H9 (cell line): ENCODE measurements at regions not wholly inside any gene's neighbourhood (a gene's known extent, or its start where the extent isn't known, plus 50 kb on each side); places are given as distances from the start of the nearest gene placed in this dataset.
A peak's percentile ranks its signal among the peaks of the same experiment; 100 is the strongest.

ENCODE experiments used
- DNase-seq: peaks from one replicate; pipeline ENCODE4 v3.0.0-alpha.2; 2017
- H2AFZ ChIP-seq: one replicate; pipeline ENCODE4 v1.6.1; 2013; ENCODE audit warnings: mild to moderate bottlenecking, low read length, control low read depth, moderate library complexity
- H2AK5ac ChIP-seq: 2 replicates; pipeline ENCODE4 v1.6.1; 2013; ENCODE audit warnings: low read length, control low read depth, mixed read lengths; ENCODE audit not compliant: insufficient read length
- H2BK120ac ChIP-seq: one replicate; pipeline ENCODE4 v1.6.1; 2013; ENCODE audit warnings: low read depth, mild to moderate bottlenecking, low read length, control low read depth, inconsistent platforms; ENCODE audit not compliant: poor library complexity, severe bottlenecking
- H2BK12ac ChIP-seq: 2 replicates; pipeline ENCODE4 v1.6.1; 2013; ENCODE audit warnings: low read length, control low read depth, mixed read lengths, low read depth; ENCODE audit not compliant: insufficient read length
- H2BK15ac ChIP-seq: 2 replicates; pipeline ENCODE4 v1.6.1; 2013; ENCODE audit warnings: low read depth, low read length, control low read depth
- H2BK20ac ChIP-seq: one replicate; pipeline ENCODE4 v1.6.1; 2013; ENCODE audit warnings: low read depth, mild to moderate bottlenecking, low read length, control low read depth, inconsistent platforms; ENCODE audit not compliant: poor library complexity, severe bottlenecking
- H2BK5ac ChIP-seq: 2 replicates; pipeline ENCODE4 v1.6.1; 2013; ENCODE audit warnings: low read length, control low read depth, mixed read lengths; ENCODE audit not compliant: insufficient read length
- H3K14ac ChIP-seq: 2 replicates; pipeline ENCODE4 v1.6.1; 2013; ENCODE audit warnings: low read length, control low read depth; ENCODE audit not compliant: insufficient read depth
- H3K18ac ChIP-seq: 2 replicates; pipeline ENCODE4 v1.6.1; 2013; ENCODE audit warnings: low read depth, mild to moderate bottlenecking, mixed read lengths, low read length, control low read depth; ENCODE audit not compliant: insufficient read length
- H3K23ac ChIP-seq: 2 replicates; pipeline ENCODE4 v1.6.1; 2013; ENCODE audit warnings: low read length, control low read depth, mixed read lengths, low read depth; ENCODE audit not compliant: insufficient read length
- H3K23me2 ChIP-seq: 2 replicates; pipeline ENCODE4 v1.6.1; 2013; ENCODE audit warnings: low read depth, mild to moderate bottlenecking, mixed read lengths, low read length, control low read depth; ENCODE audit not compliant: insufficient read length, poor library complexity, severe bottlenecking
- H3K27ac ChIP-seq: 2 replicates; pipeline ENCODE4 v1.5.1; 2013; ENCODE audit warnings: low read length, control low read depth, mixed read lengths, low read depth; ENCODE audit not compliant: insufficient read length
- H3K27me3 ChIP-seq: 2 replicates; pipeline ENCODE4 v1.6.1; 2013; ENCODE audit warnings: low read length, control low read depth, inconsistent platforms; ENCODE audit not compliant: insufficient read depth
- H3K4ac ChIP-seq: 2 replicates; pipeline ENCODE4 v1.6.1; 2013; ENCODE audit warnings: low read depth, mild to moderate bottlenecking, control low read depth, inconsistent platforms, low read length, moderate library complexity
- H3K4me1 ChIP-seq: 2 replicates; pipeline ENCODE4 v1.6.1; 2013; ENCODE audit warnings: low read length, control low read depth, inconsistent platforms; ENCODE audit not compliant: insufficient read depth
- H3K4me2 ChIP-seq: 2 replicates; pipeline ENCODE4 v1.6.1; 2013; ENCODE audit warnings: low read length, control low read depth, mixed read lengths; ENCODE audit not compliant: insufficient read length, insufficient read depth
- H3K56ac ChIP-seq: 2 replicates; pipeline ENCODE4 v1.6.1; 2013; ENCODE audit warnings: low read depth, mild to moderate bottlenecking, mixed read lengths, low read length, control low read depth; ENCODE audit not compliant: insufficient read length
- H3K79me1 ChIP-seq: 2 replicates; pipeline ENCODE4 v1.6.1; 2013; ENCODE audit warnings: low read depth, mild to moderate bottlenecking, moderate library complexity, low read length, control low read depth, inconsistent platforms; ENCODE audit not compliant: insufficient read depth, poor library complexity, severe bottlenecking
- H3K79me2 ChIP-seq: 2 replicates; pipeline ENCODE4 v1.6.1; 2013; ENCODE audit warnings: low read length, control low read depth, inconsistent platforms; ENCODE audit not compliant: insufficient read depth
- H3K9ac ChIP-seq: 2 replicates; pipeline ENCODE4 v1.6.1; 2013; ENCODE audit warnings: low read length, control low read depth, mixed read lengths; ENCODE audit not compliant: insufficient read length; ENCODE audit errors: extremely low read depth
- H3K9me3 ChIP-seq: one replicate; pipeline ENCODE4 v1.6.1; 2013; ENCODE audit warnings: low read depth, low read length, inconsistent platforms; ENCODE audit not compliant: control insufficient read depth
- H3T11ph ChIP-seq: one replicate; pipeline ENCODE4 v1.6.1; 2013; ENCODE audit warnings: mild to moderate bottlenecking, low read length, control low read depth, inconsistent platforms
- H4K20me1 ChIP-seq: one replicate; pipeline ENCODE4 v1.6.1; 2013; ENCODE audit not compliant: control insufficient read depth, insufficient read length, insufficient read depth
- H4K5ac ChIP-seq: 2 replicates; pipeline ENCODE4 v1.6.1; 2013; ENCODE audit warnings: low read depth, mild to moderate bottlenecking, mixed read lengths, low read length, control low read depth; ENCODE audit not compliant: insufficient read length
- H4K8ac ChIP-seq: replicated peaks from 2 replicates; pipeline ENCODE4 v1.6.1; 2013; ENCODE audit warnings: low read length, control low read depth, mixed read lengths, low read depth; ENCODE audit not compliant: insufficient read length
- H4K91ac ChIP-seq: 2 replicates; pipeline ENCODE4 v1.6.1; 2013; ENCODE audit warnings: low read depth, mild to moderate bottlenecking, moderate library complexity, mixed read lengths, low read length, control low read depth; ENCODE audit not compliant: insufficient read length
- H3K27ac Mint-ChIP-seq, 3 experiments: 2 replicates in 2 of 3; 3 replicates in 1 of 3; pipeline ENCODE4 v1.8.0; 2020 to 2021; ENCODE audit warnings: mixed read lengths in 3 of 3, mild to moderate bottlenecking in 1 of 3, moderate library complexity in 1 of 3
- H3K27me3 Mint-ChIP-seq: 2 replicates; pipeline ENCODE4 v1.8.0; 2021; ENCODE audit warnings: low read depth, mild to moderate bottlenecking, moderate library complexity, mixed read lengths
- H3K36me3 Mint-ChIP-seq, 3 experiments: 2 replicates in 2 of 3; 3 replicates in 1 of 3; pipeline ENCODE4 v1.8.0; 2020 to 2021; ENCODE audit warnings: low read depth in 3 of 3, mixed read lengths in 3 of 3; ENCODE audit not compliant: insufficient read depth in 1 of 3
- H3K4me1 Mint-ChIP-seq, 2 experiments: 2 replicates each; pipeline ENCODE4 v1.8.0; 2020; ENCODE audit warnings: mixed read lengths in 2 of 2
- H3K4me3 Mint-ChIP-seq, 2 experiments: 2 replicates in 1 of 2; 3 replicates in 1 of 2; pipeline ENCODE4 v1.8.0; 2020 to 2021; ENCODE audit warnings: mild to moderate bottlenecking in 2 of 2, mixed read lengths in 2 of 2, moderate library complexity in 1 of 2
- H3K9me3 Mint-ChIP-seq, 2 experiments: 2 replicates in 1 of 2; 3 replicates in 1 of 2; pipeline ENCODE4 v1.8.0; 2020; ENCODE audit warnings: mild to moderate bottlenecking in 2 of 2, mixed read lengths in 2 of 2, moderate library complexity in 1 of 2
- WGBS: extraction: QIAGEN DNeasy Blood & Tissue Kit; methylation state at CpG from one replicate; pipeline ENCODE4 v1.1.7; 2013; ENCODE audit warnings: missing lambda C conversion rate, low lambda C conversion rate, mixed read lengths; ENCODE audit not compliant: insufficient read length; ENCODE audit errors: extremely low coverage; 5-methylcytosine and 5-hydroxymethylcytosine counted together
- TF ChIP-seq, protein P1 (sequence below): fragments of 200-600 bp; sonication (generic); conservative IDR thresholded peaks from 3 replicates; pipeline ENCODE4 v1.8.0; 2021; ENCODE audit warnings: antibody characterized with exemption, mild to moderate bottlenecking

- WGBS, result no CpG with 5 or more reads among the region's 1 CpG
- no peak overlapping the region for H3K27ac Mint-ChIP-seq
- H4K20me1 ChIP-seq, result no peaks in the 10 kb centered on the region
- no peak overlapping the region for H4K8ac ChIP-seq
- H3K79me2 ChIP-seq, result no peaks in the 10 kb centered on the region
- no peak overlapping the region for H3K4ac ChIP-seq
- TF ChIP-seq, protein P1, sequence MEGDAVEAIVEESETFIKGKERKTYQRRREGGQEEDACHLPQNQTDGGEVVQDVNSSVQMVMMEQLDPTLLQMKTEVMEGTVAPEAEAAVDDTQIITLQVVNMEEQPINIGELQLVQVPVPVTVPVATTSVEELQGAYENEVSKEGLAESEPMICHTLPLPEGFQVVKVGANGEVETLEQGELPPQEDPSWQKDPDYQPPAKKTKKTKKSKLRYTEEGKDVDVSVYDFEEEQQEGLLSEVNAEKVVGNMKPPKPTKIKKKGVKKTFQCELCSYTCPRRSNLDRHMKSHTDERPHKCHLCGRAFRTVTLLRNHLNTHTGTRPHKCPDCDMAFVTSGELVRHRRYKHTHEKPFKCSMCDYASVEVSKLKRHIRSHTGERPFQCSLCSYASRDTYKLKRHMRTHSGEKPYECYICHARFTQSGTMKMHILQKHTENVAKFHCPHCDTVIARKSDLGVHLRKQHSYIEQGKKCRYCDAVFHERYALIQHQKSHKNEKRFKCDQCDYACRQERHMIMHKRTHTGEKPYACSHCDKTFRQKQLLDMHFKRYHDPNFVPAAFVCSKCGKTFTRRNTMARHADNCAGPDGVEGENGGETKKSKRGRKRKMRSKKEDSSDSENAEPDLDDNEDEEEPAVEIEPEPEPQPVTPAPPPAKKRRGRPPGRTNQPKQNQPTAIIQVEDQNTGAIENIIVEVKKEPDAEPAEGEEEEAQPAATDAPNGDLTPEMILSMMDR, result no peak
- no peak overlapping the region for H3K23ac ChIP-seq
- H3K23me2 ChIP-seq, result no peaks in the 10 kb centered on the region
- H2BK120ac ChIP-seq, result no peak overlapping the region
- H3T11ph ChIP-seq, result no peak overlapping the region
- H3K79me1 ChIP-seq, result no peaks in the 10 kb centered on the region
- no peak overlapping the region for H3K27ac ChIP-seq
- no peaks in the 10 kb centered on the region for H3K4me1 ChIP-seq
- H3K9me3 Mint-ChIP-seq, result peaks cover 4 to 8% of the 10 kb centered on the region in 2 experiments; a peak in 2 of 5 replicates
- H3K4me2 ChIP-seq, result no peak overlapping the region
- H2BK20ac ChIP-seq, result no peak overlapping the region
- H4K91ac ChIP-seq, result no peak overlapping the region
- peak overlapping the region; percentile 33 for H3K56ac ChIP-seq
- H3K9me3 ChIP-seq, result no peaks in the 10 kb centered on the region
- H3K27me3 Mint-ChIP-seq, result no peaks in the 10 kb centered on the region
- no peak overlapping the region for H2AFZ ChIP-seq
- peaks cover 0 to 5% (median 2%) of the 10 kb centered on the region in 3 experiments; a peak in 2 of 7 replicates for H3K36me3 Mint-ChIP-seq
- H3K4me3 Mint-ChIP-seq, result no peak overlapping the region
- no peak for DNase-seq
- no peak overlapping the region for H4K5ac ChIP-seq
- H2BK15ac ChIP-seq, result no peak overlapping the region
- H3K14ac ChIP-seq, result no peak overlapping the region
- H2BK12ac ChIP-seq, result no peak overlapping the region
- H3K4me1 Mint-ChIP-seq, result peaks cover 0 to 2% of the 10 kb centered on the region in 2 experiments; a peak in 1 of 4 replicates
- H3K27me3 ChIP-seq, result no peaks in the 10 kb centered on the region
- no peak overlapping the region for H2AK5ac ChIP-seq
- H3K9ac ChIP-seq, result no peak overlapping the region
- no peak overlapping the region for H2BK5ac ChIP-seq
- H3K18ac ChIP-seq, result no peak overlapping the region
Observed at GRCh38 chr5:108654051-108654450, 93.6 kb upstream of the FER start.
